ENCODE measurements at regions not wholly inside any gene's neighbourhood (a gene's known extent, or its start where the extent isn't known, plus 50 kb on each side); places are given as distances from the start of the nearest gene placed in this dataset.

GRCh38 chr12:124482901-124483799 lies 84.3 kb downstream of the NCOR2 start:
- no peak for DNase-seq (ENCODE audit: low read depth in 1 of 2, low spot score in 1 of 2)
- no peak for TF ChIP-seq SPI1 (IDR thresholded peaks at IDR 0.05; ENCODE audit: borderline replicate concordance, low read depth)
- TF ChIP-seq GABPA (IDR thresholded peaks at IDR 0.05; ENCODE audit: low read depth): no peak
- TF ChIP-seq, protein P1, sequence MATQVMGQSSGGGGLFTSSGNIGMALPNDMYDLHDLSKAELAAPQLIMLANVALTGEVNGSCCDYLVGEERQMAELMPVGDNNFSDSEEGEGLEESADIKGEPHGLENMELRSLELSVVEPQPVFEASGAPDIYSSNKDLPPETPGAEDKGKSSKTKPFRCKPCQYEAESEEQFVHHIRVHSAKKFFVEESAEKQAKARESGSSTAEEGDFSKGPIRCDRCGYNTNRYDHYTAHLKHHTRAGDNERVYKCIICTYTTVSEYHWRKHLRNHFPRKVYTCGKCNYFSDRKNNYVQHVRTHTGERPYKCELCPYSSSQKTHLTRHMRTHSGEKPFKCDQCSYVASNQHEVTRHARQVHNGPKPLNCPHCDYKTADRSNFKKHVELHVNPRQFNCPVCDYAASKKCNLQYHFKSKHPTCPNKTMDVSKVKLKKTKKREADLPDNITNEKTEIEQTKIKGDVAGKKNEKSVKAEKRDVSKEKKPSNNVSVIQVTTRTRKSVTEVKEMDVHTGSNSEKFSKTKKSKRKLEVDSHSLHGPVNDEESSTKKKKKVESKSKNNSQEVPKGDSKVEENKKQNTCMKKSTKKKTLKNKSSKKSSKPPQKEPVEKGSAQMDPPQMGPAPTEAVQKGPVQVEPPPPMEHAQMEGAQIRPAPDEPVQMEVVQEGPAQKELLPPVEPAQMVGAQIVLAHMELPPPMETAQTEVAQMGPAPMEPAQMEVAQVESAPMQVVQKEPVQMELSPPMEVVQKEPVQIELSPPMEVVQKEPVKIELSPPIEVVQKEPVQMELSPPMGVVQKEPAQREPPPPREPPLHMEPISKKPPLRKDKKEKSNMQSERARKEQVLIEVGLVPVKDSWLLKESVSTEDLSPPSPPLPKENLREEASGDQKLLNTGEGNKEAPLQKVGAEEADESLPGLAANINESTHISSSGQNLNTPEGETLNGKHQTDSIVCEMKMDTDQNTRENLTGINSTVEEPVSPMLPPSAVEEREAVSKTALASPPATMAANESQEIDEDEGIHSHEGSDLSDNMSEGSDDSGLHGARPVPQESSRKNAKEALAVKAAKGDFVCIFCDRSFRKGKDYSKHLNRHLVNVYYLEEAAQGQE (IDR thresholded peaks at IDR 0.05; ENCODE audit: insufficient replicate concordance, low read depth): no peak
- TF ChIP-seq POLR2AphosphoS5 (IDR thresholded peaks at IDR 0.05; ENCODE audit: low read depth): no peak
- no peak for TF ChIP-seq CTCF (IDR thresholded peaks at IDR 0.05; ENCODE audit: insufficient read depth, low read length)
- H3K27me3 ChIP-seq (ENCODE audit: insufficient read depth, poor library complexity, severe bottlenecking): no peaks in the 10 kb centered on the region
- H3K27ac ChIP-seq (replicated peaks): no peak overlapping the region
- no peak overlapping the region for H3K4me3 ChIP-seq (replicated peaks; ENCODE audit: insufficient read depth, low read length)

DNA sequence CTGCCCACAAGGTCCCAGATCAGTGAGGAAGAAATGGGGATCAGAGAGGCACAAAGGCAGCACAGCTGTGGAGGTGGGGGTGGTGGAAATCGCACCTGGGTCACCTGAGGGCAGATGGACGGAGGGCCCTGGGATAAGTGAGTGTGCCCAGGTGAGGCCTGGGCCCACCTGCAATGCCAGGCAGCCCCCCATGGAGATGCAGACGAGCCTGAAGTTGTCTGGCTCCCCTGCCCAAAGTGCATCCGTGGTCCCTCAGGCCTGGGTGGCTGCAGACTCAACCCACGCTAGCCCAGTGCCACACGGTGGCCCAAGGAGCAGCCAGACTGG lies 84.9 kb downstream of the NCOR2 start:
- TF ChIP-seq, protein P1 (IDR thresholded peaks at IDR 0.05; ENCODE audit: insufficient replicate concordance, low read depth): no peak
- no peak for TF ChIP-seq POLR2AphosphoS5 (IDR thresholded peaks at IDR 0.05; ENCODE audit: low read depth)
- TF ChIP-seq CTCF (IDR thresholded peaks at IDR 0.05; ENCODE audit: insufficient read depth, low read length): no peak
- no peak for TF ChIP-seq GABPA (IDR thresholded peaks at IDR 0.05; ENCODE audit: low read depth)
- TF ChIP-seq SPI1 (IDR thresholded peaks at IDR 0.05; ENCODE audit: borderline replicate concordance, low read depth): no peak
- no peaks in the 10 kb centered on the region for H3K27me3 ChIP-seq (ENCODE audit: insufficient read depth, poor library complexity, severe bottlenecking)
- no peak overlapping the region for H3K4me3 ChIP-seq (replicated peaks; ENCODE audit: insufficient read depth, low read length)
- no peak overlapping the region for H3K27ac ChIP-seq (replicated peaks)
- no peak for DNase-seq (ENCODE audit: low read depth in 1 of 2, low spot score in 1 of 2)

GRCh38 chr12:124481772-124482566 lies 85.4 kb downstream of the NCOR2 start:
- Histone ChIP-seq H3K4me3 (replicated peaks; ENCODE audit: insufficient read depth, low read length) (no peak overlapping the region), H3K27ac (replicated peaks) (no peak overlapping the region), H3K27me3 (ENCODE audit: insufficient read depth, poor library complexity, severe bottlenecking) (no peaks in the 10 kb centered on the region)
- no peak for DNase-seq (ENCODE audit: low read depth in 1 of 2, low spot score in 1 of 2)
- no peak for TF ChIP-seq GABPA (IDR thresholded peaks at IDR 0.05; ENCODE audit: low read depth)
- TF ChIP-seq SPI1 (IDR thresholded peaks at IDR 0.05; ENCODE audit: borderline replicate concordance, low read depth): no peak
- TF ChIP-seq CTCF (IDR thresholded peaks at IDR 0.05; ENCODE audit: insufficient read depth, low read length): no peak
- TF ChIP-seq, protein P1 (IDR thresholded peaks at IDR 0.05; ENCODE audit: insufficient replicate concordance, low read depth): no peak
- TF ChIP-seq POLR2AphosphoS5 (IDR thresholded peaks at IDR 0.05; ENCODE audit: low read depth): no peak

Data from HL-60 (cell line).